HG03045 (cell line): ENCODE measurements at regions not wholly inside any gene's neighbourhood (a gene's known extent, or its start where the extent isn't known, plus 50 kb on each side); places are given as distances from the start of the nearest gene placed in this dataset.
"Not testable (repeated sequence)": the region's sequence is repeated elsewhere in the genome, so short reads cannot be mapped to it uniquely, and the experiment has no call there.

Experiments
- ATAC-seq: cut with Tn5 transposase; IDR thresholded peaks from one replicate; pipeline ENCODE4 v1.9.1; 2021; ENCODE audit warnings: mild to moderate bottlenecking, moderate library complexity; ENCODE audit not compliant: unreplicated experiment

GRCh38 chr4:141455651-141456050 lies 180.7 kb upstream of the IL15 start:
- no peak for ATAC-seq

DNA sequence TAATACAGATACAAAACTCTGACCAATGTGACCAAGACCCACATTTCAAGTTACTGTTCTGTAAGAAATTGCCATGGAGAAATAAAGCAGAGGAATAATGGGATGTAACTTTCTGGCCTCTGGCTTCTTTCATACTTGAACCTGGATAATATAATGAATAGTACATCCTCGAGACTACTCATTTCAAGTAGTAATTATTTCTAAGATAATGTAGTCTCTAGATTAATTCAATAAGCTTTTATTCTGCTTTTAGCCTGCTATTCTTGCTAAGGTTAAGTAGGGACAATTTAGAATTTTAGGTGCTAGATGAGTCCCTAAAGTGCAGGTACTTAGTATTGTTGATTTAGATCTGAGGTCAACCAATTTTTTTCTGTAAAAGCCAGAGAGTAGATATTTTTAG lies 178.7 kb upstream of the IL15 start:
- no peak for ATAC-seq

DNA sequence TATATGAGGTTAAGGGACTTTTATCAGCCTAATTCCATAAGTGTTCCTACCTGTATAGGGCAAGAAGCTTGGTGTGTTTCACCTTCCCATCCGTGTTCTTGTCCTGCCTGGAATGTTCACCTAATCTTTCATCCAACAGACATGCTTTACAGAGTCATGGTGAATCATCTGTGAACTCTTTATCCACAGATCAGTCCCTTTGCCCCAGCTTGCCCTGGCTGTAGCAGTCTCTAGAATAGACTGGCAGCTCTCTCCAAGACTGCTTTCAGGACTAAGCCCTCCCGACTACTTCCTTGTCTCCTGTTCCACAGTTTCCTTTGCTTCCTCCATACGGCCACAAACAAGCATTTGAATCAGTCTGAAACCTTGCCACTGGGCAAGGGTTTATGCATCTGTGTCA lies 177.9 kb upstream of the IL15 start:
- no peak for ATAC-seq

DNA sequence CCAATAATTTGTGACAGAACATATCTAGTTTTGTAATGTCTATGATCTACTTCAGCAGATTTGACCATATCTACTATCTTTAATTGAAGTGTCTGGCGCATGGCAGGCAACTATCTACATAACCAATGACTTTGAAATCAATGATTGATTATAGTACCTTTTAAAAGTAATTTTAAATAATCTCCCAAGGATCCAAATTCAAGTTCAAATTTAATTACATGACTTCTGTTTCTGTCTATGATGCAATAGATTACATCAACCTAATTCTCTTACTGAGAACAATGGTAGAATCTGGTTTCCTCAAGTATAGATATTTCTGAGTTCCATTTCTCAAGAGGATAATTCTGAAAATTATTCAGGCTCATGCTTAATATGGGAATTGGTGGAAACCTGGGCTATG lies 177.4 kb upstream of the IL15 start:
- ATAC-seq: no peak

GRCh38 chr4:141462361-141462760 lies 174.0 kb upstream of the IL15 start:
- ATAC-seq: no peak

- ATAC-seq: no peak
Measured at GRCh38 chr4:141463678-141464077, 172.7 kb upstream of the IL15 start.

DNA sequence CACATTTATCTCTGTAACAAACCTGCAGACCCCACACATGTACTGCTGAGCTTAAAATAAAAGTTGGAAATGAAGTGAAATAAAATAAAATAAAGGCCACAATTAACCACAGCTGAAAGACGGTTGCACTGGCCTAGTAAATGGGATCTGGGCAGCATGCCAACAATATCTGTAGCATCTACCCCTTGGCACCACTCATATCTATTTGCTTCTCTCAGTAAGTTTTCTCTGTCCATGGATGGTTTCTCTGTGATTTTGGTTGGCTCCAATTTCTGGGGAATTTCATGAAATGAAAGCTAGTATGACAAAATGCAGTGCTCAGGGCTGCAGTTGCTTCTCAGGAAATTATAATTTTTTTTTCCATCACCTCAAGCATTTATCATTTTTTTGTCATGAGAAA lies 172.0 kb upstream of the IL15 start:
- ATAC-seq: no peak

GRCh38 chr4:141465171-141465570 lies 171.2 kb upstream of the IL15 start:
- no peak for ATAC-seq

DNA sequence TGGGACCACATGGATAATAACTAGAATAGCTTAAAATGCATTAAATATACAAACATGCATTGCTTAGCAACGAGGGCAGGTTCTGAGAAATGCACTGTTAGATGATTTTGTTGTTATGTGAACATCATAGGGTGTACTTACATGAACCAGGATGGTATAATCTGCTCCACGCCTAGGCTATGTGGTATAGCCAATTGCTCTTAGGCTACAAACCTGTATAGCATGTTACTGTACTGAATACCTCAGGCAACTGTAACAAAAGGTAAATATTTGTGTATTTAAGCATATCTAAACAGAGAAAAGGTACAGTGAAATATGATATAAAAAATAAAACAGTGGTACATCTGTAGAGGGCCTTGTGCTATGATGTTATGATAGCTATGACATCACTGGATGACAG lies 169.2 kb upstream of the IL15 start:
- ATAC-seq: no peak

GRCh38 chr4:141469392-141469791 lies 167.0 kb upstream of the IL15 start:
- ATAC-seq: no peak

GRCh38 chr4:141473026-141473540 lies 163.3 kb upstream of the IL15 start:
- no peak for ATAC-seq

GRCh38 chr4:141473952-141474351 lies 162.4 kb upstream of the IL15 start:
- ATAC-seq: no peak

DNA sequence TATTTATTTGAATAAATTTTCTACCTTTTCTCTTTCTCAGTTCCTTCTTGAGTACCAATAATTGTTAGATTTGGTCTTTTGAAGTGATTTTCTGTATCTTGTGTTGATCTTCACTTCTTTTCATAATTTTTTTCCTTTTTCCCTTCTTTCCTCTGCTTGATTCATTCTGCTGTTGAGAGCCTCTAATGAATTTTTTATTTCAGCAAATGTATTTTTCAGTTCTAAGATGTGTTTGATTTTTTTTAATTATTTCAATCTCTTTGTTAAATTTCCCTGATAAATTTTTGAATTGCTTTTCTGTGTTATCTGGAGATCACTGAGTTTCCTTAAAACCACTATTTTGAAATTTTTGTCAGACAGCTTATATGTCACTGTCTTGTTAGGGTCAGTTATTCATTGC lies 155.4 kb upstream of the IL15 start:
- no peak for ATAC-seq

DNA sequence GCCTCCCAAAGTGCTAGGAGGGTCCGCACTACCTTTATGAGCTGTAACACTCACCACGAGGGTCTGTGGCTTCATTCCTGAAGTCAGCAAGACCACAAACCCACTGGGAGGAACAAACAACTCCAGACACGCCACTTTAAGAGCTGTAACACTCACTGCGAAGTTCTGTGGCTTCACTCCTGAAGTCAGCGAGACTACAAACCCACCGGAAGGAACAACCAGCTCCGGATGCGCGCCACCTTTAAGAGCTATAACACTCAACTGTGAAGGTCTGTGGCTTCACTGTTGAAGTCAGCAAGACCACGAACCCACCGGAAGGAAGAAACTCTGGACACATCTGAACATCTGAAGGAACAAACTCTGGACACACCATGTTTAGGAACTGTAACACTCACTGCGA lies 152.1 kb upstream of the IL15 start:
- not testable (repeated sequence) for ATAC-seq

GRCh38 chr4:141486375-141486997 lies 149.9 kb upstream of the IL15 start:
- no peak for ATAC-seq

- peak; percentile 92 for ATAC-seq
Measured at GRCh38 chr4:141497627-141498026, 138.8 kb upstream of the IL15 start.

GRCh38 chr4:141499261-141499853 lies 137.0 kb upstream of the IL15 start:
- no peak for ATAC-seq

- no peak for ATAC-seq
Measured at GRCh38 chr4:141501395-141501794, 135.0 kb upstream of the IL15 start.

DNA sequence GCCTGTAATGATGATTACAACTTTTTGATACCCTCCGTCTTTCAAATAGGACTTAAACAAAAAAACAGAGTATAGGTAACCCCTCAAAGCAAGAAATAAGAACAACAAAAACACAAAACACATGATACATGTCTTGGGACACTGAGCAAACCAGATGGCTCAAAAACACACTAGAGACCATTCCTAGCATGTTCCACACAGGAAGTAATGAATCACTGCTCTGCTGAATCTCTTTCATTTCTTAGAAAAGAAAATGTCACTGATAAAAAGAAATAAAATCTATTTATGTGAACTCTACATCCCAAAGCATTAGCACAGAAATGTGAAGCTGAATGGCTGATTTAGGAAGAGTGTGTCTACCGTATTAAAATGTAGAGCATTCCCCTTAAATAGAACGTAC lies 134.5 kb upstream of the IL15 start:
- no peak for ATAC-seq

GRCh38 chr4:141502755-141503154 lies 133.6 kb upstream of the IL15 start:
- no peak for ATAC-seq

DNA sequence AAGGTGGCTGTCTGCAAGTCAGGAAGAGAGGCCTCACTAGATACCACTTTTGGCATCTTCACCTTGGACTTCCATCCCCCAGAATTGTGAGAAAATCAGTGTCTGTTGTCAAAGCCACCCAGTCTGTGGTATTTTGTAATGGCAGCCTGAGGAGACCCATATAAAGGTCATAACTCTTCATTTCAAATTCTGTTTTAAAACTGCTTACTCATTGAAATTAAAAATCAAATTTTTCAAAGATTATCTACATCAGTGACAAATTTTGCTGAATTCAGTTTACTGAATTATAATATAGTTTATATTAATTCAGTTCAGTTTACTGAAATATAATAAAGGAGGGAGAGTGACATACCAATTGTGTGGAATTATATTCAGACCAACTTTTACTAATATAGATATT lies 133.1 kb upstream of the IL15 start:
- ATAC-seq: no peak

DNA sequence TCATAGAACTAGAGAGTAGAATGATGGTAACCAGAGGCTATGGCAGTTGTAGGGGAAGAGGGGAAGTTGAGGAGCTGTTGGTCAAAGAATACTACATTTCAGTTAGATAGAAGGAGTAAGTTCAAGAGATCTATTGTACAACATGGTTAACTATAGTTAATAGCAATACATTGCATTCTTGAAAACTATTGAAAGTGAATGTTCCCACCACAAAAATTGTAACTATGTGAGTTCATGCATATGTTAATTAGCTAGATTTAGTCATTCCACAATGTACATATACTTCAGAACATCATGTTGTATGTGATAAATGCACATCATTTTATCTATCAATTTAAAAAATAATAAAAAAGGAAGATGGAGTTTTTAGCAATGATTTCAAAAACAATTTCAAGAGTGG lies 125.3 kb upstream of the IL15 start:
- no peak for ATAC-seq

DNA sequence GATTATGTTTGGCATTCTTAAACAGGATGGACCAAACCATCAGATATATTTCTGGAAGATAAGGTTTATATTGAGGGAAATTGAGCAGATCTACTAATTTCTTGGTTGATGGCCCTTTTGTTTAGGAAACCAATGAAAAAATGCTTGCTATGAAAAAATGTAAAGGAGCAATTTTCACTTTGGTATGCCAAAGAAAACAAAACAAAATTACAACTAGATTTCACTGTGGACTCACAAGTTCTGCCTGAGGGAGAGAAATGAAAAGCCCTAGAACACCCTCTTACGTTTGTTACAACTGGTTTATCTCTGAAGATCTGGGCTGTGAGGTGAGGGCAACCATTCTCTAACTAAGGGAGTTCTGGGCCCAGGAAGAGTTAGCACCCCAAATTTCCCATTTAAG lies 122.5 kb upstream of the IL15 start:
- no peak for ATAC-seq
